Skeletal muscle cell (primary cell): ENCODE measurements at regions not wholly inside any gene's neighbourhood (a gene's known extent, or its start where the extent isn't known, plus 50 kb on each side); places are given as distances from the start of the nearest gene placed in this dataset.
"Not testable (repeated sequence)": the region's sequence is repeated elsewhere in the genome, so short reads cannot be mapped to it uniquely, and the experiment has no call there.

ENCODE experiments used
- DNase-seq: peaks from one replicate; pipeline ENCODE4 v3.0.0-alpha.2; 2010; ENCODE audit warnings: low read depth
- H3K4me3 ChIP-seq: 2 replicates; pipeline ENCODE4 v1.5.1; 2011; ENCODE audit warnings: low read depth, mild to moderate bottlenecking, control low read depth, low read length, moderate library complexity

DNA sequence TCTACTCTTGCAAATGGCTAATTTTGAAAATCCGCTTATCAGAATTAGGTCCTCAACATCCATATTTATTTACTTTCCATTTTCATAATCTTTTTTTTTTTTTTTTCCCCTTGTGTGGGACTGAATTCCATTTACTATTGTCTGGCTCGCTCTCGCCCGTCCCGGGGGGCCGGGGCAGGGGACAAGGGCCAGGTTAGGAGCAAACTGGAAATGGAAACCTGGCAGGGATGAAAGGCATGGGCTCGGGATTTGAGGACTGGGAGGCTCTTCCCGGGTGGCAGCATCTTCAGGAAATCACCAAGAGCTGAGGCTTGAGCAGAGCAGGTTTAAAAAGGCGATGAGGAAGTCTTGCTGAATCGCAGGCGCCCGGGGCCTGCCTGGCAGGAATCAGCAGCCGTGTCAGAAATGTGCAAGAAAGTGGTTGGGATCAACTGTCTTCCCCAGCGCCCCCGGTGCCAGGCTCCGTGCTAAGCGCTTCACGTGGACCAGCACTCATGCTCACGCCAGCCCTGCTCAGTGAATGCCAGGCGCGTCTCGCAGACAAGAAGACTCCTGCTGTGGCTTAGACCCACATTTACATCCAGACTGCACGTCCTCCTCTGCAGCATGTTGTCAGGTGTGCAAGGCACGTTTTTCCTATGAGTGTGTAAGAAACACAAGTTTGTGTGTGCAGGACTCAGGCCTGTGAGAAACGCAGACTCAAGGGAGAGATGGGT is 66.3 kb upstream of the UNC5A start:
- H3K4me3 ChIP-seq = no peak overlapping the region
- DNase-seq = no peak

DNA sequence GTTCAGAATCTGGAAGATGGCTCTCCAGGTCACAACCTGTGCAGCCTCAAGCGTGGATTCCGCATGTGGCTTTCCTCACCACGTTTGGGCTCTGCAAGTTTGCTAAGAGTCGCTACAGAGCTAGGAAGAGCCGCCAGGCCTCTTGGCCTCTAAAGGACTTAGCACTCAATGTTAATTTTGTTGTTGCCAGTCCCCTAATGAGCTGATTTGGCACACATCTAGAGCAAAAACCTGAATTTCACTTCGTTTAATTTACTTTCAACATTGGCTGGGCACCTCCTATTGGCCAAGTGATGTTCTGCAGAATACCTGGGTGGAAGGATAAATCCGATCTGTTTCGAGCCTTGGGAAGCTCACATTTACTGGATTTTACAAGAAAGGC is 65.8 kb upstream of the UNC5A start:
- DNase-seq = no peak
- no peak overlapping the region for H3K4me3 ChIP-seq

DNA sequence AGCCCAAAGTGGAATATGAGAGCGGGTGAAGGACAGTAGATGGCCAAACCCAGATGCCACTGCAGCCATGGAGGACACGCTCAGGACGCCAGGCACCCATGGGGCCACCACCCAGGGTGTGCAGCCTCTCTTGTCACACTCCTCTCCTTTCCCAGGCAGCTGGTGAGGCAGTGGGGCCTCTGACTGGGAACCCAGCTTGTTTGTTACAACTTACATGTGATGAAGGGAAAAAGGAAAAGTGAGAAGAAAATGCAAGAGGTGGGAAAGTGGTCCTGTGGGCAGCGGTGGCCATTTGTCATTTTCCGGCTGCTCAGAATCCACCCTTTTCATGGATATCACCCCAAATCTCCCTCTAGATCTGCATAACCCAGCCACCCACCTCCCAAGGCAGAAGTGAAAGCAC is 62.7 kb upstream of the UNC5A start:
- H3K4me3 ChIP-seq = no peak overlapping the region
- no peak for DNase-seq

DNA sequence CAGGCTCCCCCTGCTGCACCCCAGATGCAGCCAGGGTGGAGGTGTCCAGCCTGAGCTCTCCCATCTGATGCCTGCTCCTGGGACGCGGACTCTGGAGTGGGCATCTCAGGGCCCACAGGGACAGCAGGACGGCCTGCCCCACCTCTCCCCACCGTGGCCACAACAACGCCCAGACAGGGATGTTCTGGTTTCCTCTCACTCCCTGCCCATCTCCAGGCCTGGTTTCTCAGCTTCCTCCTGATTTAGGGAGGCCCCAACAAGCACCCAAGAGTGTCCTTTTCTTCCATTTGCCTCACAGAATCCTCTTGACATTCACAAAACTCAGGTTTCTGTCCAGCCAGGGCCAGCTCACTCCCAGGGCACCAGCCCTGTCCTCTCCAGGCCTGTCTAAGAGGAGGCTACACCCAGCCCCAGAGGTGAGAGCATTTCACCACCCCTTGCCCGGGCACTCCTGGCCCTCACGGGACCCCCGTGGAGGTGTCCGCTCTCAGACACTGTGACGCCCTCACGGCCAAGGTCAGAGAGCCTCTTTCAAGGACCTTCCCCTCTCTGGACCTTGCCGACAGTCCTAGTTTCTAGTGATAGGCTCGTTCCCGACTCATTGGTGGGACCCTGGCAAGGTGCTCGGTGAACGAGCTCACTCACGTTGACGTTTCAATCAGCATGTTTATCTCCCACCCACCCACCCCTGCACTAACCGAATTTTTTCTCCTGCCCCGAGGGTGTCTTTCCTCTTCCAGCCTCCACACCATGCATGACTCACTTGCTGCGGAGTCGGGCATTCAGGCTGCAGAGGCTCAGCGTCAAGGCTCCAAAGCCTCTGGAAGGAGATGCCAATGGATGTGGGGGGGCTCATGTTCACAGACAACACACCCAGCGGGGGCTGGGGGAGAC is 62.0 kb upstream of the UNC5A start:
- no peak overlapping the region for H3K4me3 ChIP-seq
- no peak for DNase-seq

DNA sequence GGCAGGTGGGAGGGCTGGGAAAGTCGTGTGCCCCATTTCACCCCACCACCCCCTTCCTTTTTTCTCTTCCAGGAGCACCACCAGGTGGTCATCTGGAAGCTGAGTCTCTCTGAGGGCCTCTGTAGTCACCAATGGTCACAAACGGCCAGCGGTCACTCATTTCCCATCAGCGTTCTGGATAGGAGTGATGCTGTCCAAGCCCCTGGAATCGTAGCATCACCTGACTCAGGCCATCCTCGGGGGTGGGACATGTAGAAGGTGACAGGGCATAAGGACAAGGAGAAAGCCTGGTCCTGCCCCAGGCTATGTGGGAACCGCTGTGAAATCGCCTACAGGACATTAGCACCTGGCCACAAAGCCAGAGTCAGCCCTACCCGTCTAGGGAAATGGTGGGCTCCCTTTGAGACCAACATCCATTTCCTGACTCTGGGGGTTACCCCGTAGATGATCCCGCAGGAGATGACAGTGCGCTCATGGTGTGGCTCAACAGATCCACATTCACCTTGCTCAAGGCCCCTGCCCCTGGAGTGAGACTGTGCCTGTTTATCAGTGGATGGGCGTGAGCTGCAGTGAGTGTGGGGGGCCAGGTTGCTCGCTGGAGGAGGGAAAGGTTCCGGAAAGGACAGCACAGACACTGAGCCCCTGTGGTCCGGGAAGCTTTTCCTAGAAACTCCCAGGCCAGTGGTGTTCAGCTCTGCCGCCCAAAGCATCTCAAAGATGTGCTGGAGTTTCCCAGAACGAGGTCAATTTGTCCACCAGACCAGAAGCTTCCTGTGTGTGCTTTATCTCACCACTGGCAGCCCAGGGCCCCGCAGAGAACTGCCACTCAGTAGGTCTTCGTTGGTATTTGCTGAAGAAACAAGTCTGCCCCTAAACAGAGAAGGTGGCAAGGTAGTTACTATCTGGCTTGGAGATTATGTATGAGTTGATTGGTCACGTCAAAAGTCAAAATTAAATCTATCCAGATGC is 61.1 kb upstream of the UNC5A start:
- H3K4me3 ChIP-seq = no peak overlapping the region
- no peak for DNase-seq

DNA sequence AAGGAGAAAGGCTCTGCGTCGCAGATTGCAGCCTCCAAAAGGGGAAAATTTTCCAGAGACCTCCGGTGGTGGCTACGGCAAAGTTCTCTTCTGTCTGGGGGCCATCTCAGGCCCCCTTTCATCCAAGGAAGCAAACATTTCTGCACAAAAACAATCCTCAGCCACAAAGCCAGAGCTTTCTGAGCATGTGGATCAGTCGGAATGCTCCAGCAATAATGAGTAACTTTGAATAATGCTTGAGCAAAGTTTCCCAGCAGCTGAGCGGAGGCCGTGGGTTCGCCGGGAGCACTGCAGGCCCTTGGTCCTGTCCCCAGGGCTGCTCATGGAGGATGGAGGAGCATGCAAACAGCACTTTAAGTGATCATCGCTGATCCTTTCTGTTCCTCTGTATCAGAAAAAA is 60.2 kb upstream of the UNC5A start:
- H3K4me3 ChIP-seq = no peak overlapping the region
- no peak for DNase-seq

DNA sequence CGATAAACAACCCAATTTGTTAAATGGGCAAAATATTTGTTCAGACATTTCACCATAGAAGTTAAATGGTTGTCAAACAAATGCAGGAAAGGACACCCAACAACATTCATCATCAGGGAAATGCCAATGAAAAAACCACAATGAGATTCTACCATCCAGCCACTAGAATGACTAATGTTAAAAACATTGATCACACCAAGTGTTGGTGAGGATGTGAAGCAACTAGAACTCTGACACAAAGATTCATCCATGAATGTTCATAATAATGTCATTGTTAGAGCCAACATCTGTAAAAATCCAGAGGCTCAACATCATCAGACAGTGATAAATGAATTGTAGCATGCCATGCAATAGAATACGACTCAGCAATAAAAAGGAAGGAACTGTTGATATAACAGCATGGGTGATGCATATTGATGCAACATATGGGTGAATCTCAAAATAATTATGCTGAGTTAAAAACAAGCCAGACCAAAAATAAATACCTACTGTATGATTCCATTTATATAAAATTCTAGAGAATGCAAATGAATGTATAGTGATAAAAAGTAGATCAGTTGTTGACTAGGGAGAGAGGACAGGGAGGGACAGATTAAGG is 55.9 kb upstream of the UNC5A start:
- no peak for DNase-seq

DNA sequence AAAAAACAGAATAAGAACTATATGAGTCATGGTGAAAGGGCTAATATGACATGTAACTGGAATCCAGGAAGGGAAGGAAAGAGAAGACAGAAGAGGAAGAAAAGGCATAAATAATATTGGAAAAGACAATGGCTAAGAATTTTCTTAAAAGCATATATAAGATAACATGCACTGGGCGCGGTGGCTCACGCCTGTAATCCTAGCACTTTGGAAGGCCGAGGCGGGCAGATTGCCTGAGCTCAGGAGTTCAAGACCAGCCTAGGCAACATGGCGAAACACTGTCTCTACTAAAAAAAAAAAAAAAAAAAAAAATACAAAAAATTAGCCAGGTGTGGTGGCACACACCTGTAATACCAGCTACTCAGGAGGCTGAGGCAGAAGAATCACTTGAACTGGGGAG is 54.8 kb upstream of the UNC5A start:
- DNase-seq, H3K4me3 ChIP-seq: not testable (repeated sequence)

More for the DNA sequence above, 55.9 kb upstream of the UNC5A start:
- no peak overlapping the region for H3K4me3 ChIP-seq

DNA sequence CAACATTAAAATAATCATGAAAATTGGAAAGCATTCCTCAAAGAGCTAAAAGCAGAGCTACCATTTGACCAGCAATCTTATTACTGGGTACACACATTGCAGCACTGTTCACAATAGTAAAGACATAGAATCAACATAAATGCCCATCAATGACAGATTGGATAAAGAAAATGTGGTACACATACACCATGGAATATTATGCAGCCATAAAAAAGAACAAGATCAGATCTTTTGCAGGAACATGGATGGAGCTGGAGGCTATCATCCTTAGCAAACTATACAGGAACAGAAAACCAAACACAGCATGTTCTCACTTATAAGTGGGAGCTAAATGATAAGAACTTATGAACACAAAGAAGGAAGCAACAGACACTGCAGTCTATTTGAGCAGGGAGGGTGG is 52.8 kb upstream of the UNC5A start:
- H3K4me3 ChIP-seq, DNase-seq: not testable (repeated sequence)
